ENCODE measurements at regions not wholly inside any gene's neighbourhood (a gene's known extent, or its start where the extent isn't known, plus 50 kb on each side); places are given as distances from the start of the nearest gene placed in this dataset.
"Not testable (repeated sequence)": the region's sequence is repeated elsewhere in the genome, so short reads cannot be mapped to it uniquely, and the experiment has no call there.

- DNase-seq: not testable (repeated sequence)
Observed at GRCh38 chr1:74949348-74949747, 184.8 kb upstream of the LHX8 start.

- not testable (repeated sequence) for DNase-seq
Observed at GRCh38 chr1:74951981-74952380, 182.2 kb upstream of the LHX8 start.

GRCh38 chr1:74952786-74953185 lies 181.4 kb upstream of the LHX8 start:
- DNase-seq: no peak

DNA sequence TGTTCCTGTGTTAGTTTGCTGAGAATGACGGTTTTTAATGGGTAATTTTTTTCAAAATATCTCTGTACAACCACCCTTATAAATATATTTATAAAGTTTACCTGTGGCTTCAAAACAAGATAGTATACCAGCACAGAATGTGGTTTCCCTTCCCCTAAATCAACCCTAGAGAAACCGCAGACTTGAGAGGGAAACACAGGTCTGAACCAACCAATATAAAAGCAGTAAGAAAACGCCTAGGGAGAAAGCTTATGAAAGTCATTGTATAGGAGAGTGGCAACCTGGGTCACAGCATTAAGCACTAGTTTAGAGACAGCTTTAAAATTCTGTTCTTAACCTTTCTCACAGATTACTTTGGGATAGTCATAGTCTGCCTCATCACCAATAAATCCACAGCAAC lies 180.6 kb upstream of the LHX8 start:
- no peak for DNase-seq

DNA sequence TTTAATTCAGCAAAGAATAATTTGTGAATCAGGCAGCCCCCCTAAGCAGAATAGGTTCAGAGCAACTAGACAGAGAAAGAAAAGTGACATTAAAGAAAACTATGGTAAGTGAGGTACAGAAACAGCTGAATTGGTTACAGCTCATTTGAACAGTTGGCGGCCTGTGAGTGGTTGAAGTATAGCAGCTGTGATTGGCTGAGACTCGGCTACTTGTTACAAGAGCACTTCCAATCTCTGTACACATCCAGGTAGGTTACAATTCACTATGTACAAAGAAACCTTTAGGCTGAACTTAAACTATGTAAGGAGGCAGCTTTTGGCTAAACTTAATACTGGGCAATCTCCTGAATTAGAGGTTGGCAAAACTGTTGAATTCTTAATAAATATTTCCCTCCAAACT lies 171.1 kb upstream of the LHX8 start:
- DNase-seq: no peak

- peak; percentile 11 for DNase-seq
Observed at GRCh38 chr1:74964508-74965102, 169.6 kb upstream of the LHX8 start.

- DNase-seq: no peak
Observed at GRCh38 chr1:74969566-74970135, 164.5 kb upstream of the LHX8 start.

DNA sequence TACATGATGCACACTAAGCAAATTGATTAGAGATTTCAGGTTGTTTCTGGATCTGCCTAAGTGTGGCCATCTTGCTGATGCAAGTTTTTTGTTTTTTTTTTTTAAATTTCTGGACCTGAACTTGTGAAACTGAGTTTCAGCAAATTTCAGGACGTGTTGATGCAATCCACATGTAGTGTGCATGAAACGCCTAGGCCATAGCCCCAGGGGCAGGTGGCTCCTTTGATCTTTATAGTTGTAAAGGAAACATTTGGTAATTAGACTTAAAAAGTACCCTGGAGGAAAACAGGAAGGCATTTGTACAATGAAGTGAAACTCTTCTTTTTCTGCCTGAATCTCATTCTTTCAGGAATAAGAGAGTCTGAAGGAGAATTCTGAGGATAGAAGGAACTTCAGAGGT lies 162.2 kb upstream of the LHX8 start:
- DNase-seq: no peak

GRCh38 chr1:74976491-74976890 lies 157.7 kb upstream of the LHX8 start:
- DNase-seq: no peak

GRCh38 chr1:74992448-74992847 lies 141.7 kb upstream of the LHX8 start:
- DNase-seq: not testable (repeated sequence)

- no peak for DNase-seq
Observed at GRCh38 chr1:74995821-74996220, 138.4 kb upstream of the LHX8 start.

- no peak for DNase-seq
Observed at GRCh38 chr1:75010547-75010946, 123.6 kb upstream of the LHX8 start.

DNA sequence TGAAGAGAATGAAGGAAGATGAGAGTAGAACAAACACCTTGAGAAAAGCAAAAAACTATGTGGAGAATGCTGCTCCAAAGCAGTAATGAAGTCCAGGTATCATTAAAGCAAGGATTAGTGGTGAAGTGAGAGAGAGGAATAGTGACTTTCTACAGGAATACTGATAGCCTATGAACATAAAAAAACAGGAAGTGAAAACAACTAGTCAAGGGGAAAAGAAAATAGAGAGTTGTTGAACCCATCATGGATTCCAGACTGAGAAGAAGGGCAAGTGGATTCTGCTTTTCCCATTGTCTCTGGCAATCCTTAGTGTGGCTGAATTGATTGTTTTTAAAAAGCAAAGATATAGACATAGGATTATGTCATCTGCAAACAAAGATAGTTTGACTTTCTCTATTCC lies 119.9 kb upstream of the LHX8 start:
- DNase-seq: no peak

GRCh38 chr1:75023005-75023404 lies 111.2 kb upstream of the LHX8 start:
- DNase-seq: no peak

DNA sequence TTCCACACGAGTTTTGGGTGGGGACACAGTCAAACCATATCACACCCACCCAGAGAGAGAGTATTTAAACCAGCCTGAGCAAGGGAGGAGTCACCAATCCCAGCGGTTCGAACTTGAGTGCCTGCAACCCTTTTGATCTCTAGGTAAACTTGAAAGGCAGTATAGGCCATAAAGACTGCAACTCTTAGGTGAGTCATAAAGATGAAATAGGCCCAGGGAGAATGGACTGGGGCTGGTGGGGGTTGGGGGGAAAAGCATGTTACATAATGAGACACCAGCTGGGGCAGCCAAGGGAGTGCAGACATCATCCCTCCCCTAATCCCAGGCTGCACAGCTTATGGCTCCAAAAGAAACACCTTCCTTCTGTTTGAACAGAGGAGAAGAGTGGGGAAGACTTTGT lies 99.8 kb upstream of the LHX8 start:
- DNase-seq: no peak

DNA sequence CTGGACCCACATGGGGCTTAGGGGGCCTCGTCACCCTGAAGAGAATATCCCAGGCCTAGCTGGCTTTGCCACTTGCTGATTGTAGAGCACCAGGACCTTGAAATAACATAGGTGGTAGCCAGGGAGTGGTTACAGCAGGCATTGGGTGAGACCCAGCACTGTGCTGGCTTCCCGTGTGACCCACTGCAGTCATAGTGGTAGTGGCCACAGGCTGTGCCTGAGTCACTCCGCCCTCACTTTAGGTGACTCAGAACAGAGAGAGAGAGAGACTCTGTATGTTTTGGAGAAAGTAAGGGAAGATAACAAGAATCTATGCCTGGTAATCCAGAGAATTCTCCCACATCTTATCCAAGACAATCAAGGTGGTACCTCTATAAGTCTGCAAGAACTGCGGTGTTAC lies 98.7 kb upstream of the LHX8 start:
- no peak for DNase-seq

GRCh38 chr1:75053207-75053606 lies 81.0 kb upstream of the LHX8 start:
- DNase-seq: no peak

DNA sequence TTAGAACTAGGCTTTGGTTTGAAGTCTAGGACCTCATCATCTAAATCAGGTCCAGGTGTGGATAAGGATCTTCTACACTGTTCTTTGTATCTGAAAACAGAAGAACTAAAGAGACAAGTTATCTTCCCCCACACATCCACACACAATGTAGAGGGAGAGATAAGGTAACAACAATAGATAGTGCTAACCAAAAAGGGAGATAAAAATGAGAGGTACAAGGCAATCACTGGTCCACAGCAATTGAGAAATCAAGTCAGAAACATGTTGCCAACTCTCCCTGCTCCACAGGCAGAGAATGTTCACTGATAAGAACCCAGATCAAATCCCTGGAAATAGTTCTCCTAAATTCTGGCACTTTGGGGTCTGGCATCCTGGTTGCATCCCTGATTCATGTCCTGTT lies 75.8 kb upstream of the LHX8 start:
- no peak for DNase-seq

DNA sequence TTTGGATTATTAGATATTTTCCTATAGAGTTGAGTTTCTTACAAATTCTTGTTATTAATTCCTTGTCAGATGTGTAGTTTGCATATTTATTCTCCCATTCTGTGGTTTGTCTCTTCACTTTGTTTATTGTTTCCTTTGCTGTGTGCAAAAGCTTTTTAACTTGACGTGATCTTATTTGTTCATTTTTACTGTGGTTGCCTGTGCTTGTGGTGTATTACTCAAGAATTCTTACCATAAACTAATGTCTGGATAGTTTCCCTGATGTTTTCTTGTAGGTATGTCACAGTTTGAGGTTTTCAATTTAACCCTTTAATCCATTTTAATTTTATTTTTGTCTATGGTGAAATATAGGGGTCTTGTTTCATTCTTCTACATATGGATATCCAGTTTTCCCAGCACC lies 72.1 kb upstream of the LHX8 start:
- no peak for DNase-seq

- DNase-seq: no peak
Observed at GRCh38 chr1:75067975-75068374, 66.2 kb upstream of the LHX8 start.

DNA sequence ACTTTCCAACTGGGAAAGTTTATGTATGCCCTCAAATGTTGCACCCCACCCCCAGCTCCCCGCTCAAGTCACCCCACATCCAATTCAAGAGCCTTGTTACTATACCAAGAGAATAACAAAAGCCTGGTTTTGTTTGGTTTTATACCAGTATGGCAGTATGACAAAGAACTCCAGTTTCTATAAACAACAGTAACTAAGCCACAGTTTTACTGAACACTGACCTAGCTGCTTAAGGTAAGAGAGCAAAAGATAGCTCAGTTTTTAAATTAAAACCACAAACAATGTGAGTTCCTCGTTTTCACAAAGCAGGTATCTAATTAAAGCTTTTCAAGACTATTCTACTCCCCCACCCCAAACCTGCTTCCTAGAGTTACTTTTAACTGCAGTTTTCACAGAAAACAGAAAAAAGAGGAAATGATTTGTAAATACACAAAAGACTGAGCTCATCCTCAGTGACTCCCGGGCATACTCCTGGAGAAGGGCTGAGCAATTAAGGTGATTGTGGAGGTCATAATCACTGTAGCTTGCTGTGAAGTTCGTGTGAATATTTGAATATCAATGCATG lies 59.3 kb upstream of the LHX8 start:
- DNase-seq: no peak

- DNase-seq: no peak
Observed at GRCh38 chr1:75079538-75080290, 54.5 kb upstream of the LHX8 start.

GRCh38 chr1:75083223-75083622 lies 51.0 kb upstream of the LHX8 start:
- DNase-seq: no peak

- DNase-seq: peak; percentile 62
Observed at GRCh38 chr1:75083848-75084514, 50.2 kb upstream of the LHX8 start.
